NCI-H510A treated with DMSO at 0.1 percent for 48 hours (cell line): ENCODE measurements at regions not wholly inside any gene's neighbourhood (a gene's known extent, or its start where the extent isn't known, plus 50 kb on each side); places are given as distances from the start of the nearest gene placed in this dataset.

Experiments used
- DNase-seq: peaks from one replicate; lab custom pipeline; 2025; lab: John Stamatoyannopoulos, UW

- no peak for DNase-seq
Measured at GRCh38 chr14:97402279-97402678, 605.1 kb downstream of the VRK1 start.

DNA sequence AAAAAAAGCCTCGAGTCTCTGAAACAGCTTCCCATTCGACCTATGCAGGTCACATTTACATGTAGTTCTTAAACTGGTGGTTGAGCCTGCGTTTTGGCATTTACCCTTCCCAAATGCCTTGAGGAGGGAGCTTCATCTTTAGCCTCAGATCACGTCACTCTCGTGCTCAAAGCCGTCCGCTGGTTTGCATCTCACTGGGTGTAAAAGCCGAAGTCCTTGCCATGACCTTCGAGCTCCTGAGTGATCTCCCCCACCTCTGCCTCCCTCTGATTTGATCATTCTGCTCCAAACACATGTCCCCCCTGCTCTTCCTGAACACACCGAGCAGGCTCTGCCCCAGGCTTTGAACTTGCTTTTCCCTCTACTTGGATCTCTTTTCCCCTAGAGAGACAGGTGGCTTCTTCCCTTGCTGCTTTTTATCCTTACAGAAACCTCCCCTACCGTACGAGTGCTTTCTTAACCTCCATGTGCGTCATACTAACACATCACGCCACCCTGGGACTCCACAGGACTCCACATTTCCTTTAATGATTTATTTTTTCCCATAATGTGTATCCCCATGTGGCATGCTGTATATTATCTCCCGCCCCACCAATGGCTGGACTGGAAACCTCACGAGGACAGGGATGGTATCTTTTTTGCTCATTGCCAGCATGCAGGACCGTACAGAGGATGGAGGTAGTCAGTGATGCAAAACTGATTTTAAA, 610.7 kb downstream of the VRK1 start:
- no peak for DNase-seq

DNA sequence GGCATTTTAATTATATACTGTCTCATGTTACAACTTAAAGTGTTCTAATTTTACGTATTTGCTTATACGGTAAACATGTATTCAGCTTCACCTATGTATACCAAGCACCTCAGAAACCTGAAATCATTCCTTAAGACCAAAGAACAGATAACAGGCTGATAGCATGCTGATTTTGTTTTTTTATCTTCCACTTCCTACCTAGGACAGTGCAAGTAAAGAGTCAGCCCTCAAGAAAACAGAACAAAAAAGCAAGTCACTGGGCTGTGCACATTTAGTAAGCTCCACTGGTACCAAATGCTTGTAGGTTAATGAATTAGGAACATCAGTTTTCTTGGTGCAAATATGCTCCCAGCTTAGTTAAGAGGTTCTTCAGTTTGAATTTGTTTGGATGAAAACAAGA, 611.3 kb downstream of the VRK1 start:
- no peak for DNase-seq

DNA sequence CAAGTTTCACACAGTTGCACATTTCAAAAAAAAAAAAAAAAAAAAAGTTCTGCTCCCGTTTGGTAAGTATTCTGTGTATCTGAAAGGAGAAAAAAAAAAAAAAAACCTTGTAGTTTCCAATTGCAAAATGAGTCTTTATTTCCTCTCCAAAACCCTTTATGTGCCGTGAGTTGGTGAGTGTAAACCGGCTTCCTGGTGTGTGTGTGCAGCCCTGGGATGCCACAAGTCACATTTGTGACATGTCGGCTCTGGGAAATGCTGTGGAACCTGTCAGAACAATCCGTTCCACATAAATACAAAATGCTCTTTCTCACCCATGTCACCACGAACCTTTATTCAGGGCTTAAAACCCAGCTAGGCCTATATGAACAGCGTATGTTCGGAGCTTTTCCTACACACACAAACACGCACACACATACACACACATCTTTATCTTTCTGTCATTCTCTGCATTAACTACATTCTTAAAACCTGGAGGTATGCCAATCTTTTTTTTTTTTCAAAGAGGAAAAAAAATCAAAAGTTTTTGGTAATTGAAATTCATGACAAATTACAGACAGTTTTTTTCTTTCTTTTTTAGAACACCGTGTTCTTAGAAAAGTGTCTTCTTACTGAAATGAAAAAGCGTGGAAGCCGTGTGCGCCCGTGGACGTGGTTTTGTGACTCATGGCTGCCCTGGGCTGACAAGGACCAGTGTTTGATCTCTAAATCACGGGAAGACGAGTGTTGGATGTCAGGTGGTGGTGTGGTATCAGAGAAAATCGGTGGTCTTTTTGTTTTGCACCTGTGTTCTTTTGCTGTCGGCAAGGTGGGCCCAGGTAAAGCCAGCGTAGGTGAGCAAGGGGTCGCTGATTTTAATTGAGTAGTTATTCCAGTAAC, 612.0 kb downstream of the VRK1 start:
- no peak for DNase-seq

DNA sequence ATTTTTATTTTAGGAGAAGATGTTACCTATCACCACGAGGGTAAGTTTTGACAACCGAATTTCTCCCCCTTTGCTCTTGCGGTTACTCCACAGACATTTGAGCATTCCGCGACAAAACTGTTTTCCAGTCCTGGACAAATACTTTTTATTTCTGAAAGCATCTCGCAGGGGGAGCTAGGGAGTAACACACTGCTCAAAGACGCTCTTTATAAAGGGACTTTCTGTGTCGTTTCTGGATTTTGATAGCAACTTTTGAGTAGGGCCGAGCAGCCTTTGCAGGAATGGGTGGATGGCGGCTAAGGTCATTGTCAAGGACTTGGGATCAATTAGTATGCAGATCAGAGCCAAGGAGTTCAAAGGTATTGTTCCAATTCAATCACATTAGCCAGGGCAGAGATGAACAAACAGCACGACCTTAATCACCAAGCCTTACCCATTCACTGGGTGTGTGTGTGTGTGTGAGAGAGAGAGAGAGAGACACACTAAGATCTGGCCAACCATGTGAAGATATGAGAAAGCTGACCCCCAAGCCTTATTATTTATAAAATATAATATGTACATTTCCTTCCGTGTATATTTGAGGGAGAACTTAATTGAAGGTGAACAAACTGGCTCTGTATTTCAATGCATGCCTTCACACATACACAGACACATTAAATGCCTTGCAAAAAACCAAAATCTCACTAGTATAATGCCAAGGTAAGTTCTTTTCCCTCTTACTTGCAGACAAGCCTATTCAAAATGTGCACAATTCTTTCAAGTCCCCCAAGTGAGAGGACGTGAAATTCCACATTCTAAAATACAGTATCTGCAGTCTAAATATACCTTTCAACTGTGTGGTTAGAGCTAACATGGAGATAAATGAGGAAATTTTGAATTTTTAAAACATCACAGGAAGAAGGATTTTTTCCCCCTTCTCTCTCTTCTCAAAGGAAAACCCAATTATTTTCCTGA, 613.8 kb downstream of the VRK1 start:
- no peak for DNase-seq

DNA sequence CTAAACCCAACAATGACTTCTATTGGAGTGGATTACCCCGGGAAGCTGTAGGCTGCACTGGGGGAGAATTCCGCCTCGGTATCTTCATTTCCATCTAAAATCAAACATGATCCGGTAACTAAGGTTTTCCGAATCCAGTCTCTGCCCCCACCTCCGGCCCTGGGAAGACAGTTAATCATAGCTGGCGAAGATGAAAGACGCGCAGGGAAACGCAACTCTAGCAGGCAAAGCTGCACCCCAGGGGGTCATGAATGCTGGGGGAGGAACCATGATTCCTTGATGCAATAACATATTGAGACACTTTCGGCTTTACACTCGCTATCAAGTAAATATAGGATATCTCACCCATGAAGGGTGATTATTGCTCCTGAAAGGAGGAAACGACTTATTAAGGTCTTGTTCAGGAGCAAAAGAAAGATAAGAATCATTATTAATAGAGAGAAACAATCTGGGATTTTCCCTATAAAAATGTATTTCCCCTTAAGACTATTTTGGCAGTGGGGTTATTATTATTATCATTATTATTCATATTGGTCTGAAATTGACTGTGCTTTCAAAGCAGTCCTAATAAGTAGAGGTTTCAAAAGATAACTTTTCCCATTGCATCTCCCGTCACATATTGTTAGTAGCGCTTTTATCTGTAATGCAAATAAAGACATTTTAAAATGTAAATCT, 614.9 kb downstream of the VRK1 start:
- DNase-seq: no peak

DNA sequence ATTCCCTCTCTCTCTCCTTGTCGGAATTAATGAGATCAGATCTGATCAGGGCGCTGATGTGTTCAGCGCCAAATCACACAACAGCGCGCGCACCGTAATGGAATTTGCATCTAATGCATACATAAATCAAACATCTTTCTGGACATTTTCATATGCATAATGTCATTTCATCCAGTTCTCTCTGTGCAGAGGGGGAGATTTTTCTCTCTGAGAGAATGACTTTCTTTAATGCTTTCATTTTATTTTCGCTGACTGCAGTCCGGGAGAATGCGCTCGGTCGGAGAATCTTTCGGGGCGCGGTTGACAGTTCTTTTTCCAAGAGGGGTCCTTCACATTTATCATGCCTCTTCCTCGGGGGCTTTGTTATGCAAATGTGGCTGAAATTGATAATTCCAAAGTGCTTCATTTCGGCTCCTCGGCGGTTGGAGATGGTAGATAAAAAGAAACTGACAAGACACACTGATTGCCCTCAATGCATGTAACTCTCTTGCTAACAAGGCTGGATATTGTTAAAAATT, 615.9 kb downstream of the VRK1 start:
- DNase-seq: no peak

- no peak for DNase-seq
Measured at GRCh38 chr14:97413966-97414717, 617.0 kb downstream of the VRK1 start.

- DNase-seq: no peak
Measured at GRCh38 chr14:97414718-97415098, 617.5 kb downstream of the VRK1 start.

DNA sequence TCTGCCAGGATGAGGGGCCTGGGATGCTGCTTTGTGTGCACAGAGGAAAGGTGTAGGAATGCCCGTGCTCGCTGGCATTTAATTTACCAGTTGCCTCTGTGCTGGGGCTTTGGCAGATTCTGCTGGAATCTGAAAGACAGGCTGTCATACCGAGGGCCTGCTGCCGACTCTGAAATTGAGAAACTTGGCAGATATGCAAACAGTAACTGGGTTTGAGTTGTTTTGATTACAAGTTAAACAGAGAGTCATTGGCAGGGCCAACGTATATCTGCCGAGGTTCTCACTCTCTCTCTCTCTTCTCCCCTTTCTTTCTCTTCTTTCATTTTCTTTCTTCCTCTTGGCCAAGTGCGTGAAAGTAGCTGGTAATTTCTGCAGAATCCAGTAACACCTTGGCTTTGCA, 618.7 kb downstream of the VRK1 start:
- no peak for DNase-seq

- no peak for DNase-seq
Measured at GRCh38 chr14:97416550-97416949, 619.4 kb downstream of the VRK1 start.

- no peak for DNase-seq
Measured at GRCh38 chr14:97417331-97417730, 620.1 kb downstream of the VRK1 start.

- no peak for DNase-seq
Measured at GRCh38 chr14:97420211-97420610, 623.0 kb downstream of the VRK1 start.

DNA sequence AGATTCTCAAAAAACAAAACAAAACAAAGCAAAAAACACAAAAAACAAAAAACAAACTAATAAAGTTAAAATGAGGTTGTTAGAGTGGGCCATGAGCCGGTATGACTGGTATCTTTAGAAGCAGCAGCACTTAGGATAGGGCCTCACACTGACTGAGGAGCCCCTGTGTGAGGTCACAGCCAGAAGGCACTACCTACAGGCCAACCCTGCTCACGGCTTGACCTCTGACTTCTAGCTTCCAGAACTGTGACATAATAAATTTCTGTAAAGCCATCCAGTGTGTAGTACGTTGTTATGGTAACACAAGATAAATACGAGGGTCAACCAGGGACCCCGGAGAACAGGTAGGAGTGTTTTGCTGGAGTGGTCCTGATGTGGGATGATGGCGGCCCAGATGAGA, 629.6 kb downstream of the VRK1 start:
- DNase-seq: no peak

GRCh38 chr14:97428808-97429440, 631.7 kb downstream of the VRK1 start:
- no peak for DNase-seq

DNA sequence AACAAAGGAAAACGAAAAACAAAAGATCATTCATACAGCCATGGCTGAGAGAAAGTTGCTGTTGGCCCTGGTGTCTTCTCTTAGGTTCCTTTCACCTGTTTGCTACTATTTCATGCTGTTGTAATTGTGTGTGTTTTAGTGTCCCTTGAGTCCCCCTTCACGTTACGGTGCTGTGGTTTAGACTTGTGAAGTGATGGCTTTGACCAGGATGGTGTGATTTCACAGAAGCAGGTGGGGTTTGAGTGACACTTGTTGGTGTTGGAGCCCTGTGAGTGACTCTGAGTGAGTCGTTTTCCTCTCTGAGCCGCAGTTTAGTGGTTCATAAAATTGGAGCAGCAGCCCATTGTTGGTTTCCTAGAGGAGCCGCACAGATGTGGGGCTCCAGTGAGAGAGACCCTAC, 635.4 kb downstream of the VRK1 start:
- no peak for DNase-seq

DNA sequence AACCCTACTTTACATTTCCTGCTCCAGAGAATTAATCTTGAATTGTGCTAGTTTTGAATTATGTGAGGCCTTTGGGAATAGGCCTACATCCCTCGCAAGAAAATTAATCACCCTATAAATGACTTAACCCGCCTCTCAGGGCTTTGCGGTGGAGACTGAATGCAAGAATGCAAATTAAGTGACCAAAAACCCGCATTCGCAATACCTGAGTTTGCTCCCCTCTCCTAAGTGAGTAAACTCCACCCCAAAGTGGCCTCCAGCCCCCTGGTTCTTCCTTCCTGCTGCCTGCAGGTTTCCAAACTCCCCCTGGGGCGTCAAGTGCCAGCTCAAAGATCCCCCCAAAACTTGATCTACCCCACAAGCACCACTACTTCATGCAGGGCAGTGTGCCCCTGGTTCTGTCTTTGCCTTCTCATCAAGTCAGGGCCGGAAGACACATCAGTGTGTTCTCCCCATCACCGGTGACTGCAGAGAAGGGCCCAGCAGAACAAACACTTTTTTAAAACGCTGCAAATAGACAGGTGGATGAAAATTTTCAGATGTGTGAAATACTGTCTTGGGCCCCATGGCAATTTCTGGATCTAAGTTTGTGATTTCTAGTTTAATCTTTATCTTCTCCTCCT, 644.7 kb downstream of the VRK1 start:
- no peak for DNase-seq

- DNase-seq: no peak
Measured at GRCh38 chr14:97442363-97442762, 645.2 kb downstream of the VRK1 start.

DNA sequence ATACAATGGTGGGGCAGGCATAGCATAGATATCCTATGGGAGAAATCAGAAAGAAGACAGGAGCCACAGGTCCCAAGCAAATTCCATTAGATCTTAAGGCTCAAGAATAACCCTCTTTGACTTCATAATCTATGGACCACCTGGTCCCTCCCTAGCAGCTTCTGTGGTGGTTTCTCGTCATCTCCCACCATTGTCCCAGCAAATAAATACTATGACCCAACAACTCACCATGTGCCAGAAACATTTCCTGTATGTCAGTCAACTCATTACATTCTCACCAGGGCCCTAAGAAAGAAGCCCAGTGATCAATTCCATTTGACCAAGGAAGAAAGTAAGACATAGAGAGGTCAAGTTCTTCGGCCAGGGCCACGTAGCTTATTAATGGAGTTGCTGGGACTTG, 646.2 kb downstream of the VRK1 start:
- no peak for DNase-seq

DNA sequence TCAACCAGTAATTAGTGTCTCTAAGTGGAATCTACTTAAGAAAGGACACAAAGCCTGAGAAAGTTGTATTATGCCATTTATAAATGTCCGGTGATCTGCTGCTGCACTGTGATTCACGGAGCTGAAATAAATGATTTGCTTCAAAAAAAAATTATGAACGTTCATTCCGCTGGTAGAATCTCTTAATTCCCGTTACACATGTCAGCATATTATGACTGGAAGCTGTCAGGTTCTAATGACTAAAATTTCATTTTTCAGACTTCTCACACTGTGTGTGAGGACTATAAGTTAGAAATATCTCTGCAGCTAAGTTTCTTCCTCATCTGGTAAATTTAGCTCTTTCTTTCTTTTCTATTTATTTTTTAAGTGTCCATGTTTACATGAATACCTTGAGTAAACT, 647.1 kb downstream of the VRK1 start:
- no peak for DNase-seq
